Tibial nerve (tissue), 4 donors: ENCODE measurements at regions not wholly inside any gene's neighbourhood (a gene's known extent, or its start where the extent isn't known, plus 50 kb on each side); places are given as distances from the start of the nearest gene placed in this dataset.

Experiments used
- DNase-seq, 2 donors: peaks; one replicate each; pipeline ENCODE4 v3.0.0-alpha.2; 2019; ENCODE audit warnings: low spot score in 2 of 2
- H3K27ac ChIP-seq, 4 donors: fragments of 200-600 bp; sonication (generic) in 3 of 4; one replicate each; pipeline ENCODE4 v1.5.1; 2017 to 2019; ENCODE audit warnings: mild to moderate bottlenecking in 1 of 4
- H3K27me3 ChIP-seq, 2 donors: fragments of 200-600 bp; sonication (generic) in 1 of 2; one replicate each; pipeline versions ENCODE4 v1.5.1 to v1.6.0; 2017 to 2019
- H3K36me3 ChIP-seq, 3 donors: fragments of 200-600 bp; sonication (generic); one replicate each; pipeline ENCODE4 v1.5.1; 2018 to 2019
- H3K4me1 ChIP-seq, 4 donors: fragments of 200-600 bp; sonication (generic) in 3 of 4; one replicate each; pipeline ENCODE4 v1.5.1; 2017 to 2019
- H3K4me3 ChIP-seq, 4 donors: fragments of 200-600 bp; sonication (generic) in 3 of 4; one replicate each; pipeline ENCODE4 v1.5.1; 2017 to 2019; ENCODE audit warnings: mild to moderate bottlenecking in 1 of 4, moderate library complexity in 1 of 4
- H3K9me3 ChIP-seq, 4 donors: fragments of 200-600 bp; sonication (generic) in 3 of 4; one replicate each; pipeline ENCODE4 v1.5.1; 2017 to 2019
- CTCF ChIP-seq, 5 experiments: fragments of 200-600 bp in 3 of 5; fragments of 450-650 bp in 2 of 5; sonication (generic) in 3 of 5; IDR thresholded peaks; one replicate each; pipeline ENCODE4 v1.5.1; 2016 to 2019; ENCODE audit warnings: antibody characterized with exemption in 5 of 5, mild to moderate bottlenecking in 3 of 5, moderate library complexity in 2 of 5
- EP300 ChIP-seq, 2 donors: sonication (generic); formaldehyde crosslinking; IDR thresholded peaks; one replicate each; pipeline ENCODE4 v1.6.1; 2017; ENCODE audit warnings: antibody characterized with exemption in 2 of 2, mild to moderate bottlenecking in 1 of 2
- POLR2A ChIP-seq, 2 donors: fragments of 450-650 bp; IDR thresholded peaks; one replicate each; pipeline ENCODE4 v1.6.1; 2017; ENCODE audit warnings: antibody characterized with exemption in 2 of 2, mild to moderate bottlenecking in 2 of 2, moderate library complexity in 2 of 2
- WGBS, 2 donors: methylation state at CpG; one replicate each; pipeline ENCODE4 v1.1.5; 2018; 5-methylcytosine and 5-hydroxymethylcytosine counted together

GRCh38 chr22:27381960-27382742, 419.4 kb downstream of the MN1 start:
- DNase-seq, result no peak
- H3K4me3 ChIP-seq, result no peak overlapping the region
- no peaks in the 10 kb centered on the region for H3K4me1 ChIP-seq
- 79 to 85% methylated on average over 4 to 6 of the region's 6 CpGs for WGBS, 2 donors
- no peaks in the 10 kb centered on the region for H3K9me3 ChIP-seq
- H3K27ac ChIP-seq, result no peak overlapping the region
- no peaks in the 10 kb centered on the region for H3K36me3 ChIP-seq
- H3K27me3 ChIP-seq, result peaks cover 0 to 5% of the 10 kb centered on the region in 2 donors
- TF ChIP-seq CTCF (IDR thresholded peaks at IDR 0.05) (no peak), EP300 (IDR thresholded peaks at IDR 0.05) (no peak), POLR2A (IDR thresholded peaks at IDR 0.05) (no peak)

GRCh38 chr22:27382947-27383346, 418.6 kb downstream of the MN1 start:
- Histone ChIP-seq H3K4me3 (no peak overlapping the region), H3K36me3 (no peaks in the 10 kb centered on the region), H3K9me3 (no peaks in the 10 kb centered on the region), H3K27me3 (peaks cover 0 to 5% of the 10 kb centered on the region in 2 donors), H3K27ac (no peak overlapping the region), H3K4me1 (no peaks in the 10 kb centered on the region)
- TF ChIP-seq CTCF (IDR thresholded peaks at IDR 0.05) (no peak), EP300 (IDR thresholded peaks at IDR 0.05) (no peak), POLR2A (IDR thresholded peaks at IDR 0.05) (no peak)
- no peak for DNase-seq
- 75 to 81% methylated on average over 12 of the region's 12 CpGs for WGBS, 2 donors

- TF ChIP-seq CTCF (IDR thresholded peaks at IDR 0.05) (no peak), EP300 (IDR thresholded peaks at IDR 0.05) (no peak), POLR2A (IDR thresholded peaks at IDR 0.05) (no peak)
- Histone ChIP-seq H3K9me3 (no peaks in the 10 kb centered on the region), H3K27ac (no peak overlapping the region), H3K27me3 (peaks cover 0 to 5% of the 10 kb centered on the region in 2 donors), H3K4me1 (no peaks in the 10 kb centered on the region), H3K36me3 (no peaks in the 10 kb centered on the region), H3K4me3 (no peak overlapping the region)
- 81 to 84% methylated on average over 3 of the region's 3 CpGs for WGBS, 2 donors
- DNase-seq, result no peak
Measured at GRCh38 chr22:27383896-27384295, 417.7 kb downstream of the MN1 start.

- H3K9me3 ChIP-seq, result no peaks in the 10 kb centered on the region
- peaks cover 0 to 5% of the 10 kb centered on the region in 2 donors for H3K27me3 ChIP-seq
- TF ChIP-seq CTCF (IDR thresholded peaks at IDR 0.05), result no peak
- no peak for TF ChIP-seq POLR2A (IDR thresholded peaks at IDR 0.05)
- TF ChIP-seq EP300 (IDR thresholded peaks at IDR 0.05), result no peak
- 87 to 89% methylated on average over 16 of the region's 16 CpGs for whole genome bisulfite sequencing, 2 donors
- H3K36me3 ChIP-seq, result no peaks in the 10 kb centered on the region
- H3K4me1 ChIP-seq, result peaks cover 0 to under 1% (median 0%) of the 10 kb centered on the region in 4 donors
- H3K27ac ChIP-seq, result no peak overlapping the region
- H3K4me3 ChIP-seq, result no peak overlapping the region
- DNase-seq, result no peak
Measured at GRCh38 chr22:27385261-27385998, 416.1 kb downstream of the MN1 start.

GRCh38 chr22:27386186-27386585, 415.4 kb downstream of the MN1 start:
- no peak for DNase-seq
- Histone ChIP-seq H3K36me3 (no peaks in the 10 kb centered on the region), H3K4me1 (peaks cover 0 to 8% (median 0%) of the 10 kb centered on the region in 4 donors), H3K4me3 (no peak overlapping the region), H3K27me3 (peaks cover 0 to 5% of the 10 kb centered on the region in 2 donors), H3K27ac (no peak overlapping the region), H3K9me3 (no peaks in the 10 kb centered on the region)
- no peak for TF ChIP-seq POLR2A (IDR thresholded peaks at IDR 0.05)
- no peak for TF ChIP-seq CTCF (IDR thresholded peaks at IDR 0.05)
- no peak for TF ChIP-seq EP300 (IDR thresholded peaks at IDR 0.05)
- WGBS, 2 donors, result 80 to 81% methylated on average over 6 to 7 of the region's 7 CpGs
